ENCODE measurements at regions not wholly inside any gene's neighbourhood (a gene's known extent, or its start where the extent isn't known, plus 50 kb on each side); places are given as distances from the start of the nearest gene placed in this dataset.
"Not testable (repeated sequence)": the region's sequence is repeated elsewhere in the genome, so short reads cannot be mapped to it uniquely, and the experiment has no call there.

- Histone ChIP-seq H3K4me1 (no peaks in the 10 kb centered on the region), H3K27me3 (ENCODE audit: low read depth) (no peaks in the 10 kb centered on the region), H3K36me3 (no peaks in the 10 kb centered on the region), H3K9me3 (no peaks in the 10 kb centered on the region), H3K27ac (no peak overlapping the region), H3K4me3 (no peak overlapping the region)
- ATAC-seq: no peak
- intact Hi-C loops (cut with DNase I): no loop called here
- no peak for DNase-seq
- TF ChIP-seq CTCF (IDR thresholded peaks at IDR 0.05): no peak
These were observed 725.4 kb upstream of the EPHA7 start for GRCh38 chr6:94144807-94145206.

- H3K4me3 ChIP-seq; H3K27ac ChIP-seq; ATAC-seq; H3K9me3 ChIP-seq; intact Hi-C loops (cut with DNase I); DNase-seq; H3K4me1 ChIP-seq; H3K27me3 ChIP-seq (ENCODE audit: low read depth); H3K36me3 ChIP-seq: not testable (repeated sequence)
These were observed 717.8 kb upstream of the EPHA7 start for GRCh38 chr6:94137178-94137577.

- no peaks in the 10 kb centered on the region for H3K27me3 ChIP-seq (ENCODE audit: low read depth)
- DNase-seq: no peak
- H3K4me3 ChIP-seq: no peak overlapping the region
- intact Hi-C loops (cut with DNase I): no loop called here
- TF ChIP-seq CTCF (IDR thresholded peaks at IDR 0.05): no peak
- H3K4me1 ChIP-seq: no peaks in the 10 kb centered on the region
- H3K36me3 ChIP-seq: no peaks in the 10 kb centered on the region
- no peaks in the 10 kb centered on the region for H3K9me3 ChIP-seq
- no peak overlapping the region for H3K27ac ChIP-seq
- no peak for ATAC-seq
These were observed 713.7 kb upstream of the EPHA7 start for GRCh38 chr6:94133106-94133505.

- Histone ChIP-seq H3K4me1 (no peaks in the 10 kb centered on the region), H3K36me3 (no peaks in the 10 kb centered on the region), H3K9me3 (no peaks in the 10 kb centered on the region), H3K4me3 (no peak overlapping the region), H3K27me3 (ENCODE audit: low read depth) (no peaks in the 10 kb centered on the region), H3K27ac (no peak overlapping the region)
- intact Hi-C loops (cut with DNase I): no loop called here
- no peak for ATAC-seq
- TF ChIP-seq CTCF (IDR thresholded peaks at IDR 0.05): no peak
- no peak for DNase-seq
These were observed 711.9 kb upstream of the EPHA7 start for GRCh38 chr6:94131271-94131670.

GRCh38 chr6:94130478-94130877 is 711.1 kb upstream of the EPHA7 start:
- DNase-seq: no peak
- TF ChIP-seq CTCF (IDR thresholded peaks at IDR 0.05): no peak
- H3K27ac ChIP-seq: no peak overlapping the region
- H3K36me3 ChIP-seq: no peaks in the 10 kb centered on the region
- intact Hi-C loops (cut with DNase I): no loop called here
- H3K4me3 ChIP-seq: no peak overlapping the region
- no peaks in the 10 kb centered on the region for H3K4me1 ChIP-seq
- H3K27me3 ChIP-seq (ENCODE audit: low read depth): no peaks in the 10 kb centered on the region
- no peaks in the 10 kb centered on the region for H3K9me3 ChIP-seq
- no peak for ATAC-seq

GRCh38 chr6:94129926-94130325 is 710.6 kb upstream of the EPHA7 start:
- TF ChIP-seq CTCF (IDR thresholded peaks at IDR 0.05): no peak
- no peak overlapping the region for H3K27ac ChIP-seq
- no peak for DNase-seq
- no peaks in the 10 kb centered on the region for H3K36me3 ChIP-seq
- intact Hi-C loops (cut with DNase I): no loop called here
- H3K27me3 ChIP-seq (ENCODE audit: low read depth): no peaks in the 10 kb centered on the region
- H3K4me1 ChIP-seq: no peaks in the 10 kb centered on the region
- ATAC-seq: no peak
- H3K9me3 ChIP-seq: no peaks in the 10 kb centered on the region
- H3K4me3 ChIP-seq: no peak overlapping the region
